Breast epithelium (tissue), 4 donors: ENCODE measurements at regions not wholly inside any gene's neighbourhood (a gene's known extent, or its start where the extent isn't known, plus 50 kb on each side); places are given as distances from the start of the nearest gene placed in this dataset.

Source experiments
- DNase-seq, 2 donors: peaks; one replicate each; pipeline ENCODE4 v3.0.0-alpha.2; 2019; ENCODE audit warnings: low spot score in 2 of 2
- H3K27ac ChIP-seq, 2 donors: fragments of 200-600 bp; sonication (generic) in 1 of 2; one replicate each; pipeline ENCODE4 v1.5.1; 2016 to 2019; ENCODE audit warnings: mild to moderate bottlenecking in 1 of 2
- H3K27me3 ChIP-seq, 2 donors: fragments of 200-600 bp; sonication (generic) in 1 of 2; one replicate each; pipeline versions ENCODE4 v1.5.1 to v1.6.0; 2017 to 2019; ENCODE audit warnings: control low read depth in 1 of 2, mild to moderate bottlenecking in 1 of 2
- H3K36me3 ChIP-seq: fragments of 200-600 bp; one replicate; pipeline ENCODE4 v1.5.1; 2019
- H3K4me1 ChIP-seq, 2 donors: fragments of 200-600 bp; sonication (generic); one replicate each; pipeline ENCODE4 v1.5.1; 2016 to 2019; ENCODE audit warnings: control low read depth in 1 of 2
- H3K4me3 ChIP-seq, 3 donors: fragments of 200-600 bp; sonication (generic); 1 replicate in 2 of 3; 2 replicates in 1 of 3; pipeline ENCODE4 v1.5.1; 2016 to 2019; ENCODE audit warnings: mild to moderate bottlenecking in 3 of 3, moderate library complexity in 2 of 3
- H3K9me3 ChIP-seq, 2 donors: fragments of 200-600 bp; sonication (generic) in 1 of 2; one replicate each; pipeline ENCODE4 v1.5.1; 2016 to 2019; ENCODE audit warnings: control low read depth in 1 of 2
- CTCF ChIP-seq, 3 donors: fragments of 450-650 bp; IDR thresholded peaks; one replicate each; pipeline ENCODE4 v1.5.1; 2016 to 2017; ENCODE audit warnings: antibody characterized with exemption in 3 of 3, mild to moderate bottlenecking in 3 of 3, moderate library complexity in 3 of 3
- POLR2A ChIP-seq: fragments of 450-650 bp; IDR thresholded peaks from one replicate; pipeline ENCODE4 v1.6.1; 2016; ENCODE audit warnings: antibody characterized with exemption, mild to moderate bottlenecking, moderate library complexity
- POLR2AphosphoS5 ChIP-seq, 3 donors: sonication (generic); formaldehyde crosslinking; IDR thresholded peaks; one replicate each; pipeline ENCODE4 v1.6.1; 2017; ENCODE audit warnings: antibody characterized with exemption in 3 of 3
- intact Hi-C: fragments of 100-400 bp; cut with DNase I; formaldehyde crosslinking; loops from one replicate; pipeline ENCODE4 v1.15.1; 2023; ENCODE audit warnings: low total_unique reads

DNA sequence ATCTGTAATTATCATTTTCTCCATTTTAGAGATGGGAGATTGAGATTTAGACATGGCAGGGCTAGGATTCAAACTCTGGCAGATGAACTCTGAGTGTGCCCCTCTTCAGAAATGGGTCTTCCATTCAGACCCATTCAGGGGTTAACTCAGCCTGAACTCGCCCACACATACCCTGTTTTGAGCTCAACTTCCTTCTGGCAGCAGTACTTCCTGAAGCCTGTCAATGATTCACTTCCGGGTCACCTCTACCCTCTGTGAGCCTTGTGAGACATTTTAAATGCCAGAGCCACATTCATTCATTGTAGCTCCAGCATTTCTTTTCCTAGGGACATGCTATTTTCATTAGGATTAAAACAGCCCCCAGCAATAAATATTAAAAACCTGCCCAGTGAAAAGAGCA lies 209.3 kb upstream of the SLC24A2 start:
- Histone ChIP-seq H3K36me3 (no peaks in the 10 kb centered on the region), H3K4me1 (no peaks in the 10 kb centered on the region), H3K27ac (no peak overlapping the region), H3K9me3 (no peaks in the 10 kb centered on the region), H3K27me3 (no peaks in the 10 kb centered on the region), H3K4me3 (no peak overlapping the region)
- no peak for DNase-seq
- TF ChIP-seq POLR2AphosphoS5 (IDR thresholded peaks at IDR 0.05) (no peak), POLR2A (no peak), CTCF (IDR thresholded peaks at IDR 0.05) (no peak)
- intact Hi-C loops: loop anchor here (10.0 kb wide), 1 partner anchor 433 kb away; no protein-coding TSS in a partner anchor

- H3K27me3 ChIP-seq: no peaks in the 10 kb centered on the region
- H3K36me3 ChIP-seq: no peaks in the 10 kb centered on the region
- H3K4me3 ChIP-seq: no peak overlapping the region
- no peak for DNase-seq
- no peaks in the 10 kb centered on the region for H3K4me1 ChIP-seq
- TF ChIP-seq POLR2A (no peak), POLR2AphosphoS5 (IDR thresholded peaks at IDR 0.05) (no peak), CTCF (IDR thresholded peaks at IDR 0.05) (no peak)
- intact Hi-C loops: loop anchor here (10.0 kb wide), 1 partner anchor 431 kb away; no protein-coding TSS in a partner anchor
- H3K9me3 ChIP-seq: no peaks in the 10 kb centered on the region
- H3K27ac ChIP-seq: no peak overlapping the region
Observed at GRCh38 chr9:19995619-19996018, 206.8 kb upstream of the SLC24A2 start.

DNA sequence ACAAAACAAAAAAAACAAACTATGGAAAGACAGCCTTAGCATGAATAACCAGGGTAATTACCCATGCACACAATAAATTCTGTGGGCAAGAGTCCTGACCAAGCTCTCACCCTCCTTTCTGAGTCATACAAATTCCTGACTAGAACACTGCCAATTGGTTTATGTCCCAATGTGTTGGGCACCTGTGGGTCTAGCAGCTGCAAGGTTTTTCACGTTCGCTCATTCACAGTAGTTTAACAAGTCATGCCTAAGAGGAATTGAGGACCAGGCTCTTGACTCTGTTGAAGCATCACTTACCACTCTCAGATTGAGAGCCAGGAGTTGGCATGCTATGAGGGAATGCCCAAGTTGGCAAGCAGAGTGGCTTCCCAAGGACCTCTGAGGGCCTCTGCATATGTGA lies 205.5 kb upstream of the SLC24A2 start:
- H3K4me1 ChIP-seq: no peaks in the 10 kb centered on the region
- TF ChIP-seq POLR2AphosphoS5 (IDR thresholded peaks at IDR 0.05) (no peak), CTCF (IDR thresholded peaks at IDR 0.05) (no peak), POLR2A (no peak)
- no peak for DNase-seq
- H3K27me3 ChIP-seq: no peaks in the 10 kb centered on the region
- intact Hi-C loops: loop anchor here (10.0 kb wide), 1 partner anchor 429 kb away; no protein-coding TSS in a partner anchor
- H3K36me3 ChIP-seq: no peaks in the 10 kb centered on the region
- no peak overlapping the region for H3K4me3 ChIP-seq
- H3K9me3 ChIP-seq: no peaks in the 10 kb centered on the region
- no peak overlapping the region for H3K27ac ChIP-seq

DNA sequence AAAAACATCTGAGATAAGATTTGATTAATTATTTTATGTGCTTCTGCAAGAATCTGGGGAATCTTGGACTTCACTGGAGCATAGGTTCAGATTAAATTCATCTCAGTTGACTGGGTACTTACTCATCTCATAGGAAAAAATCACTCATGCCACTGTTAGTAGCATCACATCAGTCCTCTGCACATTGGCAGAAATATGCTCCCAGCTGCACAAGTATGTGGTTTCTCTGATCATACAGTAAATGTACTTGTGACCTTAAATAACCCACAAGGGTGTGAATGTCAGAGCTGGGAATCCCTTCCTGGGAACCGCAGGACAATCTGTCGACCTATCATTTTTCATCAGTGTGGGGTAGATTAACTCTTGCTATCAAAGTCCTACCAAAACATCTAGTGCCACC lies 203.7 kb upstream of the SLC24A2 start:
- Histone ChIP-seq H3K9me3 (no peaks in the 10 kb centered on the region), H3K36me3 (no peaks in the 10 kb centered on the region), H3K4me1 (no peaks in the 10 kb centered on the region), H3K27me3 (no peaks in the 10 kb centered on the region), H3K4me3 (no peak overlapping the region), H3K27ac (no peak overlapping the region)
- intact Hi-C loops: loop anchor here (10.0 kb wide), 1 partner anchor 428 kb away; no protein-coding TSS in a partner anchor
- TF ChIP-seq POLR2AphosphoS5 (IDR thresholded peaks at IDR 0.05) (no peak), POLR2A (no peak), CTCF (IDR thresholded peaks at IDR 0.05) (no peak)
- no peak for DNase-seq

DNA sequence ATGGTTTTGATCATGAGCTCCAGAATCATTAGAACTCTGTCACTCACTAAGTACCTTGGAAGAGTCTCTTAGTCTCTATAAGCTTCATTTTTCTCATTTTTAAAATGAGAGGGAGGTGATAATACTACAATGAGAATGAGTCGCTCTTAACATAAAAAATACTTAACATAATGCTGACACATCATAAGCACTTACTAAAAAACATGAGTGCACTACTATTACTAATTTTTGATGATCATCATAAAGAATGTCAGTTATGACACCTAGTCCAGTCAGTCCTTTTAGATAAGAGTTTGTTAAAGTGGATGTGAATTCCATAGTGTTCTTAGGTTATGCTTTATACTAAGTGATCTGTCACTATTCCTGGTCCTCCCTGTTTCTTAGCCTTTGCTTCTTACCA lies 200.4 kb upstream of the SLC24A2 start:
- peaks cover 4% of the 10 kb centered on the region for H3K36me3 ChIP-seq
- no peak overlapping the region for H3K4me3 ChIP-seq
- H3K27ac ChIP-seq: no peak overlapping the region
- TF ChIP-seq CTCF (IDR thresholded peaks at IDR 0.05) (no peak), POLR2AphosphoS5 (IDR thresholded peaks at IDR 0.05) (no peak), POLR2A (no peak)
- no peaks in the 10 kb centered on the region for H3K27me3 ChIP-seq
- H3K4me1 ChIP-seq: no peaks in the 10 kb centered on the region
- no peaks in the 10 kb centered on the region for H3K9me3 ChIP-seq
- DNase-seq: no peak
- intact Hi-C loops: no loop called here
